OCI-LY7 (cell line): ENCODE measurements at regions not wholly inside any gene's neighbourhood (a gene's known extent, or its start where the extent isn't known, plus 50 kb on each side); places are given as distances from the start of the nearest gene placed in this dataset.

Experiments
- BruUV-seq: library from RNA; stranded (reverse); fragments of 400-500 nt; replicated peaks from 2 replicates; lab custom pipeline; 2021; lab: Mats Ljungman, UMichigan
- CTCF ChIA-PET: fragments of 300-600 bp; sonication (Branson Sonifier 250); formaldehyde crosslinking; loops from one replicate; lab custom pipeline; 2022; ENCODE audit warnings: antibody characterized with exemption; ENCODE audit not compliant: unreplicated experiment; lab: Charles Lee
- POLR2A ChIA-PET: fragments of 300-600 bp; sonication (Branson Sonifier 250); formaldehyde crosslinking; loops from one replicate; lab custom pipeline; 2022; ENCODE audit warnings: antibody characterized with exemption; lab: Charles Lee
- DNase-seq: peaks from one replicate; pipeline ENCODE4 v3.0.0-alpha.2; 2015; ENCODE audit warnings: low spot score
- H2AFZ ChIP-seq: fragments of 200-600 bp; sonication (generic), shearing (Covaris generic); 2 replicates; pipeline ENCODE4 v1.6.1; 2014; ENCODE audit warnings: mild to moderate bottlenecking, antibody characterized with exemption, low read length, moderate library complexity
- H3K27ac ChIP-seq: fragments of 200-600 bp; sonication (generic); 2 replicates; pipeline ENCODE4 v1.5.1; 2014; ENCODE audit warnings: mixed run types, low read depth, mild to moderate bottlenecking, moderate library complexity, low read length, inconsistent platforms; ENCODE audit not compliant: poor library complexity, severe bottlenecking
- H3K36me3 ChIP-seq: fragments of 200-600 bp; sonication (generic); 2 replicates; pipeline ENCODE4 v1.6.1; 2014; ENCODE audit warnings: mild to moderate bottlenecking, antibody characterized with exemption, low read length, moderate library complexity, mixed read lengths; ENCODE audit not compliant: insufficient read depth
- H3K4me1 ChIP-seq: fragments of 200-600 bp; sonication (generic); 2 replicates; pipeline ENCODE4 v1.5.1; 2014; ENCODE audit warnings: mild to moderate bottlenecking, low read length; ENCODE audit not compliant: insufficient read depth, poor library complexity, severe bottlenecking
- H3K4me2 ChIP-seq: fragments of 200-600 bp; sonication (generic); 2 replicates; pipeline ENCODE4 v1.6.1; 2014; ENCODE audit warnings: mild to moderate bottlenecking, low read length
- H3K4me3 ChIP-seq: fragments of 200-600 bp; sonication (generic); 2 replicates; pipeline ENCODE4 v1.5.1; 2014; ENCODE audit warnings: mild to moderate bottlenecking, low read depth, low read length; ENCODE audit not compliant: poor library complexity, severe bottlenecking
- H3K79me2 ChIP-seq: fragments of 200-600 bp; sonication (generic); 2 replicates; pipeline ENCODE4 v1.6.1; 2016; ENCODE audit warnings: low read depth, mild to moderate bottlenecking, low read length, moderate library complexity, mixed read lengths; ENCODE audit not compliant: insufficient read depth
- H3K9me2 ChIP-seq: fragments of 200-600 bp; sonication (generic); 2 replicates; pipeline ENCODE4 v1.6.1; 2016; ENCODE audit warnings: mild to moderate bottlenecking, low read length, mixed read lengths; ENCODE audit not compliant: insufficient read depth
- H3K9me3 ChIP-seq: fragments of 200-600 bp; sonication (generic); 2 replicates; pipeline ENCODE4 v1.6.1; 2014; ENCODE audit warnings: mild to moderate bottlenecking, mixed run types, low read length, mixed read lengths
- H4K20me1 ChIP-seq: fragments of 200-600 bp; sonication (generic); 2 replicates; pipeline ENCODE4 v1.6.1; 2014; ENCODE audit warnings: mild to moderate bottlenecking, antibody characterized with exemption, low read length, moderate library complexity, mixed read lengths; ENCODE audit not compliant: insufficient read depth
- CTCF ChIP-seq: fragments of 200-600 bp; sonication (generic); conservative IDR thresholded peaks from 2 replicates; pipeline ENCODE4 v1.5.1; 2014; ENCODE audit warnings: mild to moderate bottlenecking, antibody characterized with exemption, low read length, moderate library complexity, mixed read lengths
- EZH2phosphoT487 ChIP-seq: fragments of 200-600 bp; sonication (generic); IDR thresholded peaks from 2 replicates; pipeline ENCODE4 v1.6.1; 2018; ENCODE audit warnings: low read depth, borderline replicate concordance, mild to moderate bottlenecking, mixed run types, antibody characterized with exemption, low read length, moderate library complexity, mixed read lengths
- intact Hi-C: fragments of 100-400 bp; cut with micrococcal nuclease; formaldehyde crosslinking; loops from one replicate; pipeline ENCODE4 v1.10.0; 2022; ENCODE audit not compliant: unreplicated experiment

- Histone ChIP-seq H3K79me2 (no peaks in the 10 kb centered on the region), H3K36me3 (no peaks in the 10 kb centered on the region), H3K4me3 (no peak overlapping the region), H3K4me1 (no peaks in the 10 kb centered on the region), H3K27ac (no peak overlapping the region), H3K4me2 (no peak overlapping the region), H3K9me3 (no peaks in the 10 kb centered on the region), H4K20me1 (no peaks in the 10 kb centered on the region), H3K9me2 (no peaks in the 10 kb centered on the region), H2AFZ (no peak overlapping the region)
- ChIA-PET CTCF (no interaction called here), POLR2A (no interaction called here)
- BruUV-seq, result no TSS peak
- no peak for DNase-seq
- intact Hi-C loops, result no loop called here
- TF ChIP-seq CTCF, result no peak
- no peak for TF ChIP-seq EZH2phosphoT487
These were observed 130.2 kb downstream of the FGF9 start for GRCh38 chr13:21800837-21801616.

- no peak overlapping the region for H3K27ac ChIP-seq
- H3K4me1 ChIP-seq, result no peaks in the 10 kb centered on the region
- no TSS peak for BruUV-seq
- no peaks in the 10 kb centered on the region for H3K9me2 ChIP-seq
- H3K36me3 ChIP-seq, result no peaks in the 10 kb centered on the region
- TF ChIP-seq EZH2phosphoT487 (no peak), CTCF (no peak)
- no peak overlapping the region for H3K4me2 ChIP-seq
- ChIA-PET POLR2A (no interaction called here), CTCF (no interaction called here)
- no peaks in the 10 kb centered on the region for H3K79me2 ChIP-seq
- H3K4me3 ChIP-seq, result no peak overlapping the region
- H4K20me1 ChIP-seq, result no peaks in the 10 kb centered on the region
- intact Hi-C loops, result no loop called here
- H2AFZ ChIP-seq, result no peak overlapping the region
- DNase-seq, result no peak
- H3K9me3 ChIP-seq, result 0 out of 2 replicates have a peak, but pooled peaks cover 6% of the 10 kb centered on the region
These were observed 134.9 kb downstream of the FGF9 start for GRCh38 chr13:21805733-21806132.

- Histone ChIP-seq H3K27ac (no peak overlapping the region), H3K9me3 (0 out of 2 replicates have a peak, but pooled peaks cover under 1% of the 10 kb centered on the region), H3K36me3 (no peaks in the 10 kb centered on the region), H4K20me1 (no peaks in the 10 kb centered on the region), H3K4me3 (no peak overlapping the region), H3K9me2 (no peaks in the 10 kb centered on the region), H3K4me2 (no peak overlapping the region), H2AFZ (no peak overlapping the region), H3K79me2 (no peaks in the 10 kb centered on the region), H3K4me1 (no peaks in the 10 kb centered on the region)
- CTCF ChIA-PET, result no interaction called here
- no TSS peak for BruUV-seq
- intact Hi-C loops, result no loop called here
- DNase-seq, result no peak
- TF ChIP-seq CTCF (no peak), EZH2phosphoT487 (no peak)
- POLR2A ChIA-PET, result no interaction called here
These were observed 141.3 kb downstream of the FGF9 start for GRCh38 chr13:21812192-21812626.
